Hippocampal formation (tissue), 2 donors: ENCODE measurements at regions not wholly inside any gene's neighbourhood (a gene's known extent, or its start where the extent isn't known, plus 50 kb on each side); places are given as distances from the start of the nearest gene placed in this dataset.

ENCODE experiments used
- DNase-seq, 2 donors: peaks; one replicate each; lab custom pipeline; 2025; lab: John Stamatoyannopoulos, UW

DNA sequence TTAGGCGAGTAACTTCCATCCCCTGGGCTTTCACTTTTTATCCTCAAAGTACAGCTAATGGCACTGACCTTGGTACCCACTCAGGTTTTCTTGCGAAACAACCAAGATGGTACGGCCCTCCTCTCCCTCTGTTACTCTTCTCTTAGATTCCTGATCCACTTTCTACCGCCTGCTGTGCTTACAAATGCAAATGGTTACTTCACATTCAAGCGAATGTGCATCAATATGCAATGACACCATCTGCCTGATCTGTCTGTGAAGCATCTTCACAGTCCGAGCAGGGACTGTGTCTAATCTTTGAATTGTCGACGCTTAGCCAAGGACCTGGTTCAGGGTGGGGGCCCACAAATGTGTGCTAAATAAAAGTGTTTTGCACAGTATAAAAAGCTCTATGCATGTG is 112.2 kb downstream of the TRIB2 start:
- DNase-seq = no peak

DNA sequence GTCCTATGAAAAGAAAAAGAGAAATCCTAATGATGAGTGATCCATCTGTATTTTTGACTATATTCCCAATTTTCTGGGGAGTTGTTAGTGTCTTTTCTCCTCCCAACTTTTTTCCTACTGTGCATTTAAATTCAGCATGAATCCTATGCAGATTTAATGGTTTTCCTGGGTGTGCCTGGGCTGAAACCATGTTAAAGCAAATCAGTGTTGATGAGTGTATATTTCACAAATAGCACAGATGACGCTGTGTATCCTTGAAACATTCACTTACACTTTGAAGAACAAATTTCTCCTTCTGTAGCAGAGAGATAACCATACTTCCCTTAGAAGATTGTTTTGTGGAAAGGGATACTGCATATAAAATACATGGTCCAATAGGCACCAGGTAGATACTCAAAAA is 114.3 kb downstream of the TRIB2 start:
- no peak for DNase-seq

DNA sequence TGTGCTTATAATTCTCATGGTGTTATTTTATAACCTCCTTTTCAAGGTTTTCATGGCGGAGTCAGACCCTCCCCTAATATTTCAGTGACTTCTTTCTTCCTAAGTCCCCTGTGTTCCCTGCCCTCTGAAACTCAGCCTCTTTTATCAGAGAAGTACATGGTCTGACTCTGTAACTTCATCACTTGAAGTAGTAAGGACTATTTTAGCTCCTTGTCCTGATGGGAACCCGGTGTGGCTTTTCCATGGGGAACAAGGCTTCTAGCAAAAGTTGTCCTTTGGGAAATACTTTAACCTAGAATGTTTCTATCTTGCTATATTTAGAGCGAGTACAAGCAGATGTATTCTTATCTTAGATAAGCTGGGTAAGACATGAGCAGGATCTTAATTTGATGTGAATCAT is 117.5 kb downstream of the TRIB2 start:
- no peak for DNase-seq

DNA sequence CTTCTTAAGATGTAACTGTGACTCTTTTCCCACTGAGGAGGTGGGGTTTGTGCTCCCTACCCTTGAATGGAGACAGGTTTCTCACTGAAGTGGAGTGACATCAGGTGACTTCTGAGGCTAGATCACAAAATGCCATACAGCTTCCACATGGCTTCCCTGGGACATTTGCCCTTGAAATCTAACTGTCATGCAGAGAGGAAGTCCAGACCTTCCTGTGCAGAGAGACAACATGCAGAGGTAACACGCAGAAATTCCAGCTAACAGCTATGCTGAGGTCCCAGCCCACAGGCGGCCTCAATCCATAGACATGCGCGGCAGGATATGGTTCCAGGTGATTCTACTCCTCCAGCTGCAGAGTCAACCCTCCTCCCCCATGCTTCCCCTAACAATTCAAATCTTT is 119.0 kb downstream of the TRIB2 start:
- DNase-seq = no peak

DNA sequence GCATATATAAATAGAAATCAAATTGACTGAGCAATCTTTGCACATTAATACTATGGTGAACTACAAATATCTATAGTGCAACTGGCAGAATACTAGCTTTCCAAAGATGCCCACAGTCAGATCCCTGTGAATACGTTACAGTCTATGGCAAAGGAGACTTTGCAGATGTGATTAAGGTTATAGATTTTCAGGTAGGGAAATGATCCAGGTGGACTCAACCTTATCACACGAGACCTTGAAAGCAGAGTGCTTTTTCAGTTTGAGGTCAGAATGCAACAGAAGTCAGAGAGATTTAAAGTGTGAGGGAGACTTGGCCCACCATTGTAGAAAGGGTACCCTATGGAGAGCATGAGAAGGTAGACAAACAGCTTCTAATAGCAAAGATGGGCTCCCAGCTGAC is 122.6 kb downstream of the TRIB2 start:
- DNase-seq = no peak

DNA sequence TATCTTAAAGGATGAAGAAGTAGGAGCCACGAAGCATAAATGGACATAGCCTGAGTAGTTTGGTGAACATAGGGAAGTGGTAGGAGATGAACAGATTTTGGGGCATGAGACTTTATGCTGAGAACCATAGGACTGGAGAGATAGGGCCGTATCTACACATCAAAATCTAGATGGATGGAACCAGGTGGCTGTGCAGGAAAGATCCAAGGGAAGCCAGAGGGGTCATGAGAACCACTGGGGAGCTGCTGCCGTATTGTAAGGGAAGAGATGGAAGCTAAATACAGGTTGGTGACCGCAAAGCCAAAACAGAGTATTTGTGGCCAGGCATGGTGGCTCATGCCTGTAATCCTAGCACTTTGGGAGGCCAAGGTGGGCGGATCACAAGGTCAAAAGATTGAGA is 124.3 kb downstream of the TRIB2 start:
- no peak for DNase-seq

DNA sequence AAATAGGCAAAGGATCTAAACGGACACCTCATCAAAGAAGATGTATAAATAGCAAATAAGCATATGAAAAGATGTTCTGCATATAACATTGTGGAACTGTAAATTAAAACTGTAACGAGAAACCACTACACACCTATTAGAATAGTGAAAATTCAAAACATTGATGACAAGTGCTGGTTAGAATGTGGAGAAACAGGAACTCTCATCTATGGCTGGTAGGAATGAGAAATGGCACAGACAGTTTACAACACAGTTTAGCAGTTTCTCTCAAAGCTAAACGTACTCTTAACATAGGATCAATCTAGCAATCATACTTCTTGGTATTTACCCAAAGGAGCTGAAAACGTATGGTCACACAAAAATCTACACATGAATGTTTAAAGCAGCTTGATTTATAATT is 126.2 kb downstream of the TRIB2 start:
- DNase-seq = no peak

DNA sequence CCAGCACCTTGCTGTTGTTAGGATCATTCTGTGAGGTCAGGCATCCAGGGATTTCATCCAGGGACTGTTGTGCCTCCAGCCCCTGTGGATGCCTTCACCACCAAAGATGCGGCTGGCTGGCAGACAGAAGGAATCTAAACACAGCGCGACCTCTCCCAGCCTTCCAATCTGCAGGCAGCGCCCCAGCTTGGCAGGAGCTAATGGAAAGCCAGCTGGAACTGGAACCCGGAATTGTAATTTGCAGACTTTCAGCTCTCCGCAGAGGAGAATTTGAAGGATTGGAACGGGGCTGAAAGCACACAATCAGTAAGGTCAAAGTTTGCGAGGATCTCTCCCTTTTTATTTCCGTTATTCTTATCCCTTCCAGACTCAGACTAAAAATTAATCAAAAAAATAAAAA is 127.8 kb downstream of the TRIB2 start:
- peak in 1 of 2 donors; percentile 5 for DNase-seq

DNA sequence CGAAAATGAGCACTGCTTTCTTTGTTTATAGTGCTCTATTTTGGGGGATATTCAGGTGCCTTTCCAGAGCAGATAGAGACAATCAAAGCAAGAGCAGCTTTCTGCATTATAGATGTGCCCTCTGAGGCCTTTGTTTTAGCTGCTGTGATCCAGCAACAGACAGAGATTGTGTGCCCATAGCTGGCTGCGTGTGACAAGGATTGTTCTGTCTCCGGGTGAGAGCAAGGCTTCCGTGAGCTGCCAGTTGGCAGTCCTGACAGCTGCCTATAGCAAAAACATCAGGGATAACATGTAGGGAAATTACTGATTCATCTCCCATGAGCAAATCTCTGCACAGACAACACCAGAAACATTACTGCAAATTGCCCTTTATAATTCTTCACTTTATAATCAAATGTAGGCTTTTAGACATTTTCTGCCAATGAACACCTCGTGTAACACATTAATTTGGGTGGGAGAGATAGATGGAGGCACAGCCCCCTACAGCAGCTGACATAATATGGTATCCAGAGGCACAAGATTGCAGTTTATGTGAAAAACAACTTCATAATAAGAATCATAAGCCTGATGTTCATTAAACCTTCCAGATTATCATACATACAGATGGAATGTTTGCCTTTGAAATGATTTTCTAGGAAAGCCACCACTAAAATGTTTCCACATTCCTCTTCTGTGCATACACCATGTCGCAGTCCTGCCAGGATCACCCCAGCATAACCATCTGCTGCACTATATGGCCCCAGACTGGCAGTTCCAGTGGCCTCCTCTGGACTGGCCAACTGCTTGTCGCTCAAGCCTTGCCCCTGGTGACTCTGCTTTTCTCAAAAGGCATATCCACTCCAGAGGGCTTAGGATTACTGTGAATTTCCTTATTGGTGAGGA is 131.2 kb downstream of the TRIB2 start:
- DNase-seq = peak; percentile 33 to 50

DNA sequence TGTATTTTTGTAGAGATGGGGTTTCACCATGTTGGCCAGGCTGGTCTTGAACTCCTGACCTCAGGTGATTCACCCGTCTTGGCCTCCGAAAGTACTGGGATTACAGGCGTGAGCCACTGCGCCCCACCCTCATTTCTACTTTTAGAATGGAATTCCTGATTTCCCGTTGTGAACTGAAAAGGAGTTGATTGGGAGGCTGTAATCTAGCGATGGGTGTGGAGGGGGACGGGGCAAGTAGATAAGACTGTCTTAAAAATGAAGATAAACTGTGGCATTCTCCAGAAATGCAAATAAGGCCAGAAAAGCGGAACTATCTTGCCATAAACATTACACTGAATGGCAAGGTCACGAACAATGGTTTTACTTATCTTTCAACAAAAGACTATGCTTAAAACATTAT is 135.4 kb downstream of the TRIB2 start:
- no peak for DNase-seq

DNA sequence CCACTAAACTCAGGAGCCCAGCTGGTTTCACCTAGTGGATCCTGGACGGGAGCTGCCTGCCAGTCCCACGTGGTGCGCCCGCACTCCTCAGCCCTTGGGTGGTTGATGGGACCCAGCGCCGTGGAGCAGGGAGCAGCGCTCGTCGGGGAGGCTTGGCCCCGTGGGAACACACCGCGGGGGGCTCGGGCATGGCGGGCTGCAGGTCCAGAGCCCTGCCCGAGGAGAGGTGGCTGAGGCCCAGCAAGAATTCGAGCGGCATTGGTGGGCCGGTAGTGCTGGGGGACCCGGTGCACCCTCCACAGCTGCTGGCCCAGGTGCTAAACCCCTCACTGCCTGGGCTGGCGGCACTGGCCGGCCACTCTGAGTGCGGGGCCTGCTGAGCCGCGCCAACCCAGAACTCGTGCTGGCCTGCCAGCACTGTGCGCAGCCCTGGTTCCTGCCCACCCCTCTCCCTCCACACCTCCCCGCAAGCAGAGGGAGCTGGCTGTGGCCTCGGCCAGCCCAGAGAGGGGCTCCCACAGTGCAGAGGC is 137.3 kb downstream of the TRIB2 start:
- DNase-seq = no peak

DNA sequence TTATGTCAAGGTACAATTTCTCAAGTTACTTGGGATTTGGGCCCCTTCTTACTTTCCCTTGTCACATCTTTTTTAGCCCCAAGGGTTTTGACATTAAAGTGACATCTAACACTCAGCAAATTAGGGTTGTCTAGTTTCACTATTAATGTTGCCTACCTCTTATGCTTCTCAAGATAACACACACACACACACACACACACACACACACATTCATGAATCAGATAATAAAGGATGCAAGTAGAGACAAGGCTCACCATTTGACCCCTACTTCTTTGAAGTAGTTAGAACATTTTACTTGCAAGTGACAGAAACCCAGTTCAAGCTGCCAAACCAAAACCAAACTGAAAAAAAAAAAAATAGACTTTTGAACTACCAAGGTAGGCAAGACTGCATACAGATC is 138.8 kb downstream of the TRIB2 start:
- no peak for DNase-seq

DNA sequence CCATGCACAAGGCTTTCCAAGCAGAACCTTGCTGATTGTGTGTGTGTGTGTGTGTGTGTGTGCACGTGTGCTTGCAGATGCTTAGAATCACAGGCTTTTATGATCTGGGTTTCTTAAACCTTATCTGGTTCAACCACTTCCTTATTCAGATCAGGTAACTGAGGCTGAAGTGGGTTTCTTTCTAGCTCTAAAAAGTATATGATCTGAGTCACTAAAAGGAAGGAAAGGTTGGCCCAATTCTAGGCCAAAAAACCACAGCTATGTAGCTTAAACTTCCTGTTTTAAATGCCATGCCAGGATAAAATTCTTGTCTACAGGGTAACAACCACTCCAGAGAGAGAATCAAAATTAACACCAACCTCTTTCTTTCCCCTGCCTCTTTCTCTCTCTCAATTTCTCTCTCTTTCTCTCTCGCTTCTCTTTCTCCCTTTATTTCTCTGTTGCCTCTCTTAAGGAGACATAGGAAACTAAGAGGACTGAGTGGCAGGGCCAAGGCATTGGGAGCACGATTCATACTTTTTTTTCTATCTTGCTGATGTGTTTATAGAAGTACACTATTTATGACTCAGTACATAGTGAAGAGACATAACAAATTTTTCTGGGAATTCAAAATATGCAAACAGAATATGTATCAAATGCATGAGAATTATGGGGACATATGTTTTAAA is 140.3 kb downstream of the TRIB2 start:
- DNase-seq = no peak

DNA sequence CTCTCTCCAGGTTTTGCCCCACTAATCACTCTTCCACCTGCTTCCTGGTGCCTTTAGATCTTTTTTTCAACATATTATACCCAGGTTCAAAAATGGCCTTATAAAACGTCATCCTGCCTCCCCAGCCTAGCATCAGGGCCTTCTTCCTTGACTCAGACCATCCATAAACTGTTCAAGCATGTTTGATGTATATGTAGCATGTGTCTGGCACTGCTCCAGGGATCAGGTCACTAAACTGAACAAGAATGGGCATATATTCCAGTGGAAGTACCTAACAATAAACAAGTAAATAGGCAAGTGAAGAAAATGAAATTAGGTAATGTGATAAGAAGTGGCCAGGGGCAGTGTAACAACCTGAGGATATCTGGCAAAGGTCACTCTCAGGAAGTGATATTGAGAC is 141.2 kb downstream of the TRIB2 start:
- no peak for DNase-seq

DNA sequence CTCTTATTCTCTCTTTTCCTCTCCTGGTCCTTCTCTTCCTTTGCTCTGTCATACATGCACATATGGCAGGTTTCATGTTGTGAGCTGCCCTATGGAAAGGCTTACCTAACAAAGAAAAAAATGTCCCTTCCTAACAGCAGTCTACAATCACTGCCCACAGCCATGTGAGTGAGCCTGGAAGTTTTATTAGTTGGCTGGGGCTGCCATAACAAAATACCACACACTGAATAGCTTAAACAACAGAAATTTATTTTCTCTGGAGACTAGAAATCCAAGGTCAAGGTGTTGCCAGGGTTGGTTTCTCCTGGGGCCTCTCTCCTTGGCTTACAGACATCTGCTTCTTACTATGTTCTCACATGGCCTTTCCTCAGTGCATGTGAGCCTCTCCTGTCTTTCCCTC is 142.1 kb downstream of the TRIB2 start:
- no peak for DNase-seq

DNA sequence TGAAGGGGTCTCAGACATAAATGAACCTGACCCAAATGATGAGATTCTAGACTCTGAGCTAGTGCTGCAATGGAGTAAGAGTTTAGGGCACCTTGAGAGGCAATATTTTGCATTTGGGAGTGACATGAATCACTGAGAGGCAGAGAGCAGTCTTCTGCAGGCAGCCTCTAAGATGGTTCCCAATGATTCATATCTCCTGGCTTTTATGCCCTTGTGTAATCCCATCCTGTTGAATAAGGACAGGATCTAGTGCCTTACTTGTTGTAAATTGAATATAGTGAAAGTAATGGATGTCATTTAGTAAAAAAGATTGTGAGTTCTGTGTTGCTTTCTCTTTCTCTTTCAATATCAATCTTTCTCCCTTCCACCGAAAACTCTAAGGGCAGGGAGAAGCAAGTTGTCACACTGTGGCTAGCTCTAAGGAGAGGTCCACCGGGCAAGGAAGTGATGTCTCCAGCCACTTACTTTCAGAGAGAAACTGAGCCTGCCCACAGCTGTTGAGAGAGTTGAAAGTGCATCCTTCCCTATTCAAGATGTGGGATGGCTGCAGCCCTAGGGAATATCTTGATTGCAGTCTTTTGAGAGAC is 144.7 kb downstream of the TRIB2 start:
- no peak for DNase-seq

DNA sequence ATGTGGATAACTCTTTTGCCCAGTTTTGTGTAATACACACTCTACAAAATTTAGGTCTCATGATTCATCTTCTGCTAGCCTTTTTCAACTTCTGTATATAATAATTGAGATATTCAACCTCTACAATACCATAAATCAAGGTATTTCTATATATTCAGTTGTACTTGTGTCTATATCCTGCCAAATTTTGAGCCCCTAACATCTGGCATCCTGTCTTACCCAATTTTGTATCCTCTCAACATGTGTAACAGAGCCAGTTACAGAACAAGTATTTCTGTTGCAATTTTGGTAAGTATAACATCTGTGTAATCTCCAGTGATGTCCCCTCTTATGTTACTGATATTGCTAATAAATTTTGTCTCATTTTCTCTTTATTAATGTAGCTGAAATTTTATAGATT is 145.8 kb downstream of the TRIB2 start:
- DNase-seq = no peak

DNA sequence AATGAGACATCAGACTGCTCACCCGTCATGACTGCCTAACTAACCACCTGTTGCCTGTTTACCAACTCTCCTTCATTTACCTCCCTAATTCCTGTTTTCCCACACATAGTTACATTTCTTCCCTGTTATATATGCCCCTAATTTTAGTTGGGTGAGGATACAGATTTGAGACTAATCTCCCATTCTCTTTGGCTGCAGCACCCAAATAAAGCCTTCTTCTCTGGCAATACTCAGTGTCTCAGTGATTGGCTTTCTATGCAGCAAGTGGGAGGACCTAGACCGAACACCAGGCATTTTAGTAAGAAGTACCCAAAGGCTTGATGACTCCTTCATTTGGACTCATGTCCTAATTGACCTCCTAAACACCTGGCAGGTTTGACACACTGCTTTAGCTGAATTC is 147.2 kb downstream of the TRIB2 start:
- DNase-seq = no peak

DNA sequence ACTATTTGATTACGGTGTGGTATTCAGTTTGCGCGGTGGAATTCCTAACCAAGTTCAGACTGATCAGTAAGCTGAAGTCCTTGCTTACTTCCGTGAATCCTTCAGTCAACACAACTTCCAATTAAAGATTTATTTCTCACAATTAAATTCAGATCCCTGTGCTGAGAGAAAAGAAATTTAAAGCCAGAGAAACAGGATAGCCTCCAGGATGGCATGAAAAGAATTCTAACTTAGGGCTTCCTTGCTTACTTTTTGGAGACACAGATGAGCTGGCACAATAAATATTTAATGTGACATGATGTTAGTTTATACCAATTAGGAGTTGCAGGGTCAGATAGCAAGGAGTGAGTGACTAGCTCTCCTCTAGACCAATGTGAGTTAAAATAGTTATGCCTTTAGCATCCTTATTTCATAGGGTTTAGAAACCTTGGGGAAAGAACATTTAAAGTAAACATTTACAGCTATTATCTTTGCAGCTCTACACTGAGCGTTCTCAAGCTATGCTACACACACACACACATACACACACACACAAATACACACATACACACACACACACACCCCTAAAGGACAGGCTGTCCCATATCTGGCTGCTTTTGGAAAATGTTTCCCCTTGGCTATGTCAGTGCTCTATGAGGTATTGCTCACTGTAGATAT is 151.0 kb downstream of the TRIB2 start:
- no peak for DNase-seq

DNA sequence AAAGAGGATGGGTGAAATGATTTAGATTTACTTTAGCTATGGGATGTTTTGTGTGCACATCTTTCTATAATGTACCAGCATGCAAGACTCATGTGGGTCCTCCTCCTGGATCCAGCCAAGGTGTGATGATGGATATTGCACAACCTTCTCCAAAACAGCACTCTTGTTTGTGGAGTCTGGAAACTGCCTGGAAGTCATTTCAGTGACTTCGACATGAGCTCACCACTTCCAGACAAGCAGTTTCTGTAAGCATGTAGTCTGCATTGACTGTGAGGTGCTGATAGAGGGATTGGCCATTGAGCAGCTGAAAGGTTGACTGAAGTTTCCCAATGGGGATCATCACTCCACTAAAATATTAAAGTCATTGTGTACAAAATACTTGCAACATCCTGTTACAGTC is 154.0 kb downstream of the TRIB2 start:
- DNase-seq = no peak

DNA sequence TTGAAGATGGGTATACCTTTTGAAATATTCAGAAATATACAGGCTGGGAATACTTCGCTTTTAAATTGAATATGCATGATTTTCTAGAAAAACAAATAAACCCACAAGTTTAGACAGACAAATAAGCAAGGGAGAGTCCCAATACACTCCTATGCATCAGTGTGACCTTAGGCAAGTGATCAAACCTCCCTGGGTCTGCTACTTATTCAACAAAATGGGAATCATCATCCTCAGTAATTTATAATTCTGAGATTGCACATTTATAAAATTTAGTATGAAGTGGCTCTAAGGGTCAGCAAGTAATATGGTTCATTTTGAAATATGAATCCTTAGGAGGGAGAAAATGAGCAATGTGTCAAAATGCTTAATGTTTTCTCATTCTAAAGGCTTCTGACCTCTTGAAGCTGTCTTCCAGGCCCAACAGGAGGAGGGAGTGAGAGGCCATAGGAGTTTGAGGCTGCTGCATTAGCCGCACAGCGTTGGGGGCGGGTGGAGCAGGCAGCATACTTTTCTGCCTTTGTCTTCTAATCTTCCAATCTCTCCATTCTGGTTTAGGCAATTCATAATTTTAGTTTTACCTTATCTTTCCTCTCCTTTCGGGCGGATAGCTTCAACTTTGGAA is 155.1 kb downstream of the TRIB2 start:
- no peak for DNase-seq

DNA sequence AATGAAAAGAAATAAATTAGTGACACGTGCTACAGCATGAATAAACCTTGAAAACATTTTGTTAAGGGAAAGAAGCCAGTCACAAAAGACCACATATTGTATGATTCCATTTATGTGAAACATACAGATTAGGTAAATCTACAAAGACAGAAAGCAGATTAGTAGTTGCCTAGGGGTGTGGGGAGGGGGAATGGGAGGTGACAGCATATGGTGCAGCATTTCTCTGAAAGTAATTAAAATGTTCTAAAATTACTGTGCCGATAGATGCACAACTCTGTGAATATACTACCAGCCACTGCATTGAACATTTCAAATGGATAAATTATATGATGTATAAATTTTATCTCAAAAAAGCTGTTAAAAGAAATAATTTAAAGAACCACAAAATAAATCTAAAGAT is 161.0 kb downstream of the TRIB2 start:
- DNase-seq = no peak
